Activated B cell treated with CpG ODN at 0.5 μM for 24 hours (primary cell): ENCODE measurements at regions not wholly inside any gene's neighbourhood (a gene's known extent, or its start where the extent isn't known, plus 50 kb on each side); places are given as distances from the start of the nearest gene placed in this dataset.

ENCODE experiments used
- ATAC-seq: fragments of 200-7000 bp; cut with Tn5 transposase; one replicate; pipeline ENCODE4 v1.10.0; 2021; ENCODE audit warnings: low read depth, mild to moderate bottlenecking, moderate library complexity
- CTCF ChIA-PET: fragments of 350-600 bp; sonication (Branson Sonifier 250); formaldehyde crosslinking; loops from one replicate; lab custom pipeline; 2021; ENCODE audit warnings: antibody characterized with exemption; lab: Charles Lee
- POLR2A ChIA-PET: fragments of 350-600 bp; sonication (Branson Sonifier 250); formaldehyde crosslinking; loops from one replicate; lab custom pipeline; 2021; ENCODE audit warnings: antibody characterized with exemption; lab: Charles Lee
- DNase-seq: peaks from one replicate; pipeline ENCODE4 v3.0.0; 2022
- H3K27ac Mint-ChIP-seq: one replicate; pipeline ENCODE4 v1.8.0; 2020; ENCODE audit warnings: mixed read lengths
- H3K27me3 Mint-ChIP-seq: one replicate; pipeline ENCODE4 v1.8.0; 2021; ENCODE audit warnings: mixed read lengths
- H3K36me3 Mint-ChIP-seq: one replicate; pipeline ENCODE4 v1.8.0; 2021; ENCODE audit warnings: low read depth, mixed read lengths
- H3K4me1 Mint-ChIP-seq: one replicate; pipeline ENCODE4 v1.8.0; 2021; ENCODE audit warnings: mixed read lengths
- H3K4me3 Mint-ChIP-seq: one replicate; pipeline ENCODE4 v1.8.0; 2020; ENCODE audit warnings: mild to moderate bottlenecking, mixed read lengths
- H3K9me3 Mint-ChIP-seq: one replicate; pipeline ENCODE4 v1.8.0; 2020; ENCODE audit warnings: mixed read lengths
- CTCF ChIP-seq: fragments of 200-600 bp; IDR thresholded peaks from one replicate; pipeline ENCODE4 v1.8.0; 2022; ENCODE audit warnings: antibody characterized with exemption, mild to moderate bottlenecking
- intact Hi-C: fragments of 100-400 bp; cut with micrococcal nuclease; formaldehyde crosslinking; loops from one replicate; pipeline ENCODE4 v1.15.1; 2024

- Mint-ChIP-seq H3K4me1 (peaks cover 13% of the 10 kb centered on the region), H3K27ac (no peak overlapping the region), H3K9me3 (no peaks in the 10 kb centered on the region), H3K36me3 (no peaks in the 10 kb centered on the region), H3K27me3 (no peaks in the 10 kb centered on the region), H3K4me3 (no peak overlapping the region)
- DNase-seq (no peak), ATAC-seq (no peak)
- intact Hi-C loops = no loop called here
- ChIA-PET CTCF (no interaction called here), POLR2A (no interaction called here)
- no peak for TF ChIP-seq CTCF
Observed at GRCh38 chr11:95331161-95331560, 100.2 kb upstream of the SESN3 start.

GRCh38 chr11:95330302-95330701 is 99.3 kb upstream of the SESN3 start:
- CTCF ChIA-PET = no interaction called here
- POLR2A ChIA-PET = no interaction called here

GRCh38 chr11:95327273-95327948 is 96.4 kb upstream of the SESN3 start:
- Mint-ChIP-seq H3K9me3 (no peaks in the 10 kb centered on the region), H3K4me3 (no peak overlapping the region), H3K27ac (no peak overlapping the region), H3K27me3 (no peaks in the 10 kb centered on the region), H3K4me1 (peaks cover 12% of the 10 kb centered on the region), H3K36me3 (no peaks in the 10 kb centered on the region)
- CTCF ChIA-PET = interaction anchor here (1.2 kb wide), 1 partner anchor 8 kb away, joined by 3 read pairs; no protein-coding TSS in a partner anchor
- DNase-seq (no peak), ATAC-seq (no peak)
- intact Hi-C loops = no loop called here
- TF ChIP-seq CTCF = no peak
- POLR2A ChIA-PET = interaction anchor here (1.0 kb wide), 1 partner anchor 98 kb away, joined by 7 read pairs; no protein-coding TSS in a partner anchor

More at GRCh38 chr11:95330302-95330701, 99.3 kb upstream of the SESN3 start:
- H3K4me1 Mint-ChIP-seq = peaks cover 13% of the 10 kb centered on the region
- H3K9me3 Mint-ChIP-seq = no peaks in the 10 kb centered on the region
- no peak for DNase-seq
- intact Hi-C loops = no loop called here
- TF ChIP-seq CTCF = no peak
- ATAC-seq = no peak
- H3K36me3 Mint-ChIP-seq = no peaks in the 10 kb centered on the region
- no peaks in the 10 kb centered on the region for H3K27me3 Mint-ChIP-seq
- no peak overlapping the region for H3K4me3 Mint-ChIP-seq
- no peak overlapping the region for H3K27ac Mint-ChIP-seq

GRCh38 chr11:95325777-95326258 is 94.8 kb upstream of the SESN3 start:
- Mint-ChIP-seq H3K36me3 (no peaks in the 10 kb centered on the region), H3K4me1 (peaks cover 12% of the 10 kb centered on the region), H3K9me3 (no peaks in the 10 kb centered on the region), H3K27ac (no peak overlapping the region), H3K4me3 (no peak overlapping the region), H3K27me3 (no peaks in the 10 kb centered on the region)
- no peak for ATAC-seq
- intact Hi-C loops = no loop called here
- no peak for DNase-seq
- no peak for TF ChIP-seq CTCF
- CTCF ChIA-PET = no interaction called here
- POLR2A ChIA-PET = no interaction called here

- ChIA-PET POLR2A (no interaction called here), CTCF (no interaction called here)
- TF ChIP-seq CTCF = no peak
- DNase-seq = no peak
- ATAC-seq = no peak
- Mint-ChIP-seq H3K27ac (no peak overlapping the region), H3K4me3 (no peak overlapping the region), H3K4me1 (peaks cover 6% of the 10 kb centered on the region), H3K9me3 (no peaks in the 10 kb centered on the region), H3K27me3 (no peaks in the 10 kb centered on the region), H3K36me3 (no peaks in the 10 kb centered on the region)
- intact Hi-C loops = no loop called here
Observed at GRCh38 chr11:95324826-95325225, 93.8 kb upstream of the SESN3 start.
